OCI-LY7 (cell line): ENCODE measurements at regions not wholly inside any gene's neighbourhood (a gene's known extent, or its start where the extent isn't known, plus 50 kb on each side); places are given as distances from the start of the nearest gene placed in this dataset.

ENCODE experiments used
- CTCF ChIP-seq: fragments of 200-600 bp; sonication (generic); conservative IDR thresholded peaks from 2 replicates; pipeline ENCODE4 v1.5.1; 2014; ENCODE audit warnings: mild to moderate bottlenecking, antibody characterized with exemption, low read length, moderate library complexity, mixed read lengths
- EZH2phosphoT487 ChIP-seq: fragments of 200-600 bp; sonication (generic); IDR thresholded peaks from 2 replicates; pipeline ENCODE4 v1.6.1; 2018; ENCODE audit warnings: low read depth, borderline replicate concordance, mild to moderate bottlenecking, mixed run types, antibody characterized with exemption, low read length, moderate library complexity, mixed read lengths

- TF ChIP-seq CTCF = no peak
- TF ChIP-seq EZH2phosphoT487 = no peak
These were observed 147.1 kb downstream of the ENC1 start for GRCh38 chr5:74493411-74493810.
